Embryonic facial prominence (tissue), 1 donor: ENCODE measurements at regions not wholly inside any gene's neighbourhood (a gene's known extent, or its start where the extent isn't known, plus 50 kb on each side); places are given as distances from the start of the nearest gene placed in this dataset.

Source experiments
- DNase-seq: peaks from one replicate; pipeline ENCODE4 v3.0.0-alpha.2; 2016; ENCODE audit errors: extremely low spot score

DNA sequence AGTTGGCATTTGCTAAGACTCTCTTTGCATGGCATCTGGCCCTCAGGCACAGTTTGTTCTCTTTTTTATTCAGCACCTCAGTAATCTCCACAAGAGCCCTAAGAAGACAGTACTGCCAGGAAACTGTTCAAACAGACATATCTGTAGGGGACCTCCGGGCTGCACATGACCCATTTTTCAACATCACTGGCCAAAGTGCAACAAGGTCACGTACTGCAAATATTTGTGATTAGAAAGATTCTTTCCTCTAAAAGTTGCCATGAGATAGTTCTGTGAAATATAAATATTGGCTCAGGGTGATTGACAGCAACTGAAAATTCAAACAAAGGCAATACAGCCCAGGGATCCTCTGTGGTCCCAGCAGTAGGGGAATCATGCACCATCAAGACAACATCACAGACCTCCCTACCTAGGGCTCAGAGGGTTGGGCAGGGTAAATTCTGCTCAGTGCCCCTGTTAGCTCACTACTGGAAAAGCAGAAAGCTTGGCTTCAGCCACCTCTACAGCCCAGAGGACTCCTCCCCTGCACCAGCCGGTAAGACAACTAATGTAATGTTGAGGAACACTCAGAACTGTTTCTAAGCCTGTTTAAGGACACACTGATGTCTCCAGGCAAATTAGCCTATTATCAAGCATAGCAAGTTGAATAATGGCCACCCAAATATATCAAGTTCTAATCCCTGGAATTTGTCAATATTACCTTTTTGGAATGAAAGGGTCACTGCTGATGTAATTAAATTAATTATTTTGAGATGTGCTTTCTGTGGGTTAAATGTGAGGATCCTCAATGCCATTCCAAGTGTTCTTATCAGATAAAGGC lies 117.4 kb upstream of the LPP start:
- no peak for DNase-seq

DNA sequence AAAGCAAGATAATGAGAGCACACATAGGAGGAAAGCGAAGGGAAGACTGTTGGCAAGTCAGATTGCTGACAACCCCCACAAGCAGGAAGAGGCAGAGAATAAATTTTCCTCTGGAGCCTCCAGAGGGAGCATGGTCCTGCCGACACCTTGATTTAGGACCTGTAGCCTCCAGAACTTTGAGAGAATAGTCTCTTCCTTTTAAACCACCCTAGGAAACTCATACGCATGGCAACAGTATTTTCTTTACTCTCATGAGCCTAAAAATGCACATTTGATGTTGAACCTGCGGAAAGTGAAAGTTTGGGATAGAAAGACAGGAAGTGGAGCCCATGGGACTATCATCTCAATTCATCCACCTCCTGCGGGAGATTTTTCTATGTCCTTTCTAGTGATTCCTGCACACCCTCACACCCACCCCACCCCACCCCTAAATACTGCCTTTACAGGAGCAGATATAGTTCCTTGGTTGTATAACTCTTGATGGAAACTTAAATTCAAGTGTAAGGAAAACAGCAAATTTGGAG lies 116.7 kb upstream of the LPP start:
- no peak for DNase-seq

DNA sequence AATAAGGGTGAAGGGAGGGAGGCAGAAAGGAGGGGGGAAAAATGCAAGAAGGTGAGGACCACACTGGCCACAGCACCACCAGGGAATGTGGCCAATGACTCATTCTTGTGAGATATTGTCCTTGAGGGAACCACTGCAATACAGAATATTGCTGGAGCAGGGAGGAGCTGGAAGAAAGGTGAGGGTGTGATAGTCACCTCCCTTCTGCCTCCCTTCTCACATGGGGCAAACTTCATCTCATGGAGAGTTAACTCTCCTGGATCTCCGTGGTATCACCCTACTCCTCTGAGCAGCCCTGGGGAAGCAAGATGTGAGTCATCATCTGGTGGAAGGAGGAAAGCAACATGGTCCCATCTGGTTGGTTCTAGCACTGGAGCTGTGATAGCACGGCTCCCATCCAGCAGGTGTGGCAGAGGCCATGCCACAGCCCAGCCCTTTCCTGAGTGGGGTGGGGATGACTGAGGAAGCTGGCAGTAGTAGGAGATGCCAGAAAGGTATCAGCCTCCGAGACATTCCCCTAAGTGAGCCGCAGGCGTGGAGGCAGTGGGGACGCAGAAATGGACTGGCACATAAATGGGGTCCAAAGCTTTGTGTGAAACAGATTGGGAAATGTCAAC lies 115.9 kb upstream of the LPP start:
- DNase-seq = no peak

DNA sequence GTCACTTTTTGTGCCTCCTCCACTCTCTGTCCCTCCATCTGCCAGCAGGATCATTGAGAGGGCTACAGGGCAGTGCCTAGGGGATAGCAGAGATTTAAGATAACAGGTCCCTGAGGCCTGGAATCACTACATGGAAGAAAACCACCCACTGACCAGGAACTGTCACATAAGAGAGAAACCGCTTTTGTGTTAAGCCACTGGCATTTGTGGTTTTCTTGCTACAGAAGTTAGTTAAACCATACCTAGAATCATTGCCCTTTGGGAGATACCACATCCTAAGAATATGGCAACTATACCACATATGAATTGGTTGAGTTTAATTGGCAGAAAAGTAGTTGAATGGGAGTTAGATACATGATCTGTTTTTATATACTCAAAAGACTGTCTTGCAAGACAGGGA lies 112.8 kb upstream of the LPP start:
- DNase-seq = no peak

DNA sequence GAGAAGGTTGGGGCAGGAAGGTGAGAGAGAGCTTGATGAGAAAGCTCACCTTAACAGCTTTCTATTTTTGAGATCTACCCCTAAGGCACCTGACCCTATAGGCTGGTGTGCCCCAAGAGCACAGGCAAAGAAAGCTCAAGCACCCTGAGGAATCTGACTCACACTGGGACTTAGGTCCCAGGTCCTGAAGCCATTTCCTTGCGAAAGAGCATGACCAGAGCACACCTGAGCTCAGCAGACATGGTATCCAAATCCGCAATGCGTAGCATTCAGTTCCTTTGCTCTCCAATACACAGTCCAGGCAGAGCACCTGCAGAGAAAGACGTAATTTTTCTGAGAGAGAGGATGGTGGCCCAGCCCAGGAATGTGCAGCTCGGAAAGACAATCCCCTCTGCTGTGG lies 112.1 kb upstream of the LPP start:
- no peak for DNase-seq

DNA sequence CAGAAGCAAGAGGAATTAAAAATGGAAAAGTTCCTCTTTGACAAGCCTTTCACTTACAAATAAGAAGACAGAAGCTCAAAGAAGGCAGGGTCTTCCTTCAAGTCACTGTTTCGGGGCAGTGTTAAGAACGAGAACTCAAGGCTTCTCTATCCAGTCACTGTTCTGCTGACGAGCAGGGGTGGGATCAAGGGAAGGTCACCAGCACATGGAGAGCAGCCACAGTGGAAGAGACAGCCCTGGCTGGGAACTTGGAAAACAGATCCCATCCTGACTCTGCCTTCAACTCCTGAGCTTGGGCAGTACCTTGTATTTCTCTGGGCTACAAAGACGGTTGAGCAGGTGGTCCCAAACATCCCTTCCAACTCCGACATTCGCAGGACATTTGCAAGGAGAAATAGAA lies 111.5 kb upstream of the LPP start:
- no peak for DNase-seq

DNA sequence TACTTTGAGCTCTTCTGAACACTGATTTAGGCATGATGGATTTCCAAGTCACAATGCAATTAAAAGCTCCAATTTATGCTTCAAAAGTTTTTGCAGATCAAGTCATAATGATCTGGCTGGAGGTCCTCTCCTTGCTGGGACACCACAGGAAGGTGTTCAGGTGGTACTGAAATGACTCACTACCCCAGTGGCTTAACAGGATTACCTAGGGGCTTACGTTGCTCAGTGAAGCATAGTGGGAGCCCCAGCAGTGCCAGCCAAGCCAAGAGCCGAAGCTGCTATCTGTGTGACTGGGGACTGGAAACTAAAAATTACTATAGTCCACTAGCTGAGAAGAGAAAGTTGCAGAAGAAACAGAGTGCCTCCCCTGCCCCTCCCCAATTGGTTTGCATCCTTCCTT lies 110.1 kb upstream of the LPP start:
- no peak for DNase-seq

DNA sequence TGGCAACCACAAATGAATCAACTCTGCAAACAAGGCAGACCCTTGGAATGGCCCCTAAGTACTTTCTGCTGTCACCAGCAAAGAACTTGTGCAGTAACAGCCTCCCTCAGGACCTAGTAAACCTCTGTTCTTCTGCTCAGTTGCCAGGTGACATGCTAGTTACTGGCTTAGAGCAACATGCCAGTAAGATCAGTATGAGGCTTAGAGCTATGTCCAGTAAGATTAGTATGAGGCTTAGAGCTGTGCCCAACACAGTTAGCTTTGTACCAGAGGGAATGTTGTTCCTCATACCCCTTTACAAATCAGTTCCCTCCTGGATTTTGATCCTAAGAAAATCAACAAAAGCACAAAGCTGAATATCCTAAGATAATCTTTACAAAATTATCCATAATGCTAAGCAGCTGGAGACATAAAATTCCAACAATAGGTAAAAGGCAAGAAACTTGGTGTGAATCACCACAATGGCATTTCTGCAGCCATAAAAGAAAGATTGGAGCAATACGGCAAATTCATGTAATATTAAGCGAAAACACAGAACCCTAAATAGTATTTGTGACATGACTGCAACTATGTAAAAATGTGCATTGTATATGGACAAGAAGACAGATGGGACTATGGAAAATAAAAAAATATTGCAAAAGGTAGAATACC lies 107.3 kb upstream of the LPP start:
- DNase-seq = no peak

DNA sequence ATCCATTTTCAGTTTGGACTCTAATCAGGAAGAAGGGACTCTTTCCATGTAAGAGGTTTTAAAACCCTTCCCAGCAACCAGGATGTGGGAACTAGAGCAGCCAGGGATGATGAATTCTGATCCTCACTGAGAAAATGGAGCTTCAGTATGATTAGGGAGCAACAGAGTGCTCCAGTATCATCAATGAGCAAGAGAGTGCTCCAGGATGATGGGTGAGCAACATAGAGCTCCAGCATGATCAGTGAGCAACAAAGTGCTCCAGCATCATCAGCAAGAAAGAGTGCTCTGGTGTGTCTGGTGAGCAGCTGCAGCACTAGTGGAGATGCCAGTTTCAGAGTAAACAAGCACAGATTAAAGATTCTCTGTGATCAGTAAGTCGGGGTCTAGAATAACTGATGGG lies 106.4 kb upstream of the LPP start:
- DNase-seq = no peak

DNA sequence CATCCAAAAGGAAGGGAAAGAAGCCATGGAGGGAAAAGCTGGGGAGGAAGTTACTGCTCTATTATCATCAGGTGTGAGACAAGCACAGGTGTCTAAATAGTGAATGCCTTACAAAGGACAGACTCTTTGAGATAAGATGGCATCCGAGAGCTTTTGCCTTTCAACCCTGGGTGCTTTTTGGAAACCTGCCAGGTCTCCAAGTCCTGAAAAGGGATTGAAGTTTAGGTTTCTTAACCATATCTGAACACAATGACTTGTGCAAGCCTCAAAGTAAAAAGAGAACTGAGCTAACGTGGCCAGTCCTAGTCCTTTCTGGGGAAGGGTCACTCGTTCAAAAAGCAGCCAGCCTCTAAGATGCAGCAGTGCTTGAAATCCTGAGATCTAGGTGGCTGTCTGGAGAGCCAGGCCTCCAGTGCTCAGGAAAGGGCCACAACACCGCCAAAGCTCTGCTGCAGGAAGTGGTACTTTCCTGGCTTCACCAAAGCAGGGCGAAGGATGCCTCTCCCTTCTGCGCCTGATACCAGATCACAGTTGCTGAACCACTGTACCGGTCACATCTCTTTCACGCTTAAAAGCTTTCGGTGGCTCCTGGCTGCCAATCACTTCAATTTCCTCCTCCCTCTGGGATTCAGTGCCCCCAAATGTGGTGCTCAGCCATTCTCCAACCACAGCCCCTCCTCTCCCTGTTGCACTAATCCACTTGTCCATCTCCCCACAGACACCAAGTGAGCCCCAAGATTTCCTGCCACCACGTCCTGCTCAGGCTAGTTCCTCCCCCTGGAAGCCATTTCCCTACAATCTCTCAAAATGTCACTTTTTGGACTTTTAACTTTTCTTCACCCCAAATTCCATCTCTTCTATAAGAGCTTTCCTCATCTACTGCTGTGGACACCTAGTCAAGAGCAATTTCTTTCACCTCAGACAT lies 104.1 kb upstream of the LPP start:
- no peak for DNase-seq

DNA sequence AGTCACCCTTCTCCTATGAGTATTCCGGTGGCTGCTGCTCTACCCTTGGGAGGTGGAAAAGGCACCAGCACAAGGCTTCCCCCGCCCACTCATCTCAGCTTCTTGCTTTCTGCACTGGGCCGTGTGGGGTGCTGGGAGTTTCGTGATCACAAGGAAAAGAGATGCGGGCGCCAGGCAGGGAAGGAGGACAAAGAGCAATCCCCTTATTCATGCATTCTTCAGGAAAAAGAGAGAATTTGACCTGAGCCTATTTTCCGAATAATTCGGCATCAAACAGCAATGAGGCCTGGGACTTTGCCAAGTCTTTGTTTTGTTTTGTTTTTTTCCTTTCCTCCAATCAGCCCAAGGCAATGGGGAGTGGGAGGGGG lies 102.2 kb upstream of the LPP start:
- no peak for DNase-seq

DNA sequence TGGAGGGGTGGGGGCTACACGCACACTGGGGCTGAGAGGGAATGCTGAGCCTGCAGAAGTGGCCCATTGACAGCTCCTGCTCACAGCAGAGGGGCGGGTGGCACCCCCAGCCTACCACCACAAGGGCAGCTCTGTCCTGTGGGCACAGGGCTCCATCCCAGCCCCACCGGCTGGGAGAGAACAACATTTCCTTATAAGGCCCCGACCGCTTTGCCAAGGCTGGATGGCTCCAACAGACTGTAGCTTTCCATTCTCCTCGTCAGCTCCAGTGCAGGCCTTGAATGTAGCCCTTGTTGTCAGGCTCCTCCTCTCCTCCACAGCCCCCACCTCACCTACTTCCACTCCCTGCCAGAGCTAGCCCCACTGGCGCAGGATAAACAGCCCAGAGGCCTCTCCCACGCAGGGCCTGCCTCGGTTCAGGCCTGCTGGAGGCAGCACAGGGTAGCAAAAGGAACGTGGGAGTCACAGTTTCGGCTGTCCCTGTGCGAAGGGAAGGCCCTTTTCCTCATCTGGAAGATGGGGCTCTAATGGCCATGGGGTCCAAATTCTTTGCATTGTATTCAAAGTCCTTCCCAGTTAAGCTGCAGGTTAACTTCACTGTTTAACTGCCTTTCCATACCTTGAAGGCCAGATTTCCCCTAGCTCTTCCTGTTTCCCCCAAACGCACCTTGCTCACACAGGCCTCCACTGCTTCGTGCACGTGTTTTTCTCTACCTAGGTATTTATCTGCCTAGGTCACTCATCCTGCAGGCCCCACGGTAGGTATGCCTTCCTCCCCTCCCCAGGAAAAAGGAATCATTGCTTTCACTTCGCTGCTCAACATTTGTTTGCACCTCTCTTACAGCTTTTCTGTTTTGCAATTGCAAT lies 101.6 kb upstream of the LPP start:
- peak; percentile 86 for DNase-seq

DNA sequence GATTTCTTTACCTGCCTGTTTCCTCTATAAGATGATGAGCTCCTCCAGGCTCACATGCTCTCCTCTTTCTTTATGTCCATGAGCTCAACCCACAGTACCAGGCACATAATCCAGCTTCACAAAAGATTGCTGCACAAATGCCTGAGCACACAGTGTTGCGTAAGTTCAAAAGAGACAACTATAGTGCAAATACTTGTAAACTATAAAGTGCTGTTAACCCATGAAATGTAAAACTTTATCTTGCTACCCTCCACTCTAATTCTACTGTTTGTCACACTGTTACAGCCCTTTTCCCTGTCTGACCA lies 101.0 kb upstream of the LPP start:
- no peak for DNase-seq

DNA sequence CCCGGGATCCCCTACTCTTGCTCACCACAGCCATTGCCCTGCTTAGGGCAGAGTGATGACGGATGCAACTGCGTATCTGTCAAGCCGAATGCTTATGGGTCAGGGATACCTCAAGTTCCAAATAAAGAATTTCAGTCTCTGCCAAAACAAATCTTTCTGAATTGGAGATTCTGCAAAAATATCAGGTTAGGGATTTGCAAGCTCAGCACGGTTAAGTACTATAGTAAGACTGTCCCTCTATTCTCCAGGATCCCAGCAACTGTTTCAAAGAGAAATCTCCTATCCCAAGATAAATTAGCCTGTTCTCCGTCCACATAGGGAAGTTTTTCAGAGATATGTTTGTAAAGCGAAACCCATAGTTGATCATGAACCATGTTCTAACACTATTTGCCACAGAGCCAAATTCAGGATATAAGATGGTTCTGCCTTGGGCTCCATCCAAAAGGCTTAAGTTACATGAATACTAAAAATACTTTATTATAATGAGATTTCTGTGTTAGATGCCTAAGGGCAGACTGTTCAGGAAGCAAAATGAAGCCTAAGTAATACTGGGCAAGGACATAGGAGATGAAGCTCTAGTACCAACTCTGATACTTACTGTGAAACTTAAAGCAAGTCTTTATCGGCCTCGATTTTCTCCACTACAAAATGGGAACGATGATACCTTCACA lies 100.1 kb upstream of the LPP start:
- DNase-seq = no peak

DNA sequence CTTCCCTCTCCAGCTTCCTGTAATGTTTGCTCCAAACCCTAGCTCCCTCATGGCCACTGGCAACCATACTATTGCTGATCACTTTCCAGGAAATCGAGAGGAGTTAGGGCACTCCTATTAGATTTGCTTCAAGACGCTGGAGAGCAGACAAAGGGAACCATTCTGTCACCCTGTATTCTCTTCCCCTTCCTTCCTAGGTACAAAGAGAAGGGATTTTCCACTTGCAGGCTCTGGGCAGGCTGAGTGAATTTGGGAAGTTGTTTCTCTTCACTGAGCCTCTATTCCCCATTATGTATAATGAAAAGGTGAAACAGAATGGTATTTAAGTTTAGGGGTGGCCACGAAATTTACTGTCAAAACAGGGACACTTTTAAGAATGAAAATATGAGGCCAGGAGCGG lies 99.4 kb upstream of the LPP start:
- no peak for DNase-seq

DNA sequence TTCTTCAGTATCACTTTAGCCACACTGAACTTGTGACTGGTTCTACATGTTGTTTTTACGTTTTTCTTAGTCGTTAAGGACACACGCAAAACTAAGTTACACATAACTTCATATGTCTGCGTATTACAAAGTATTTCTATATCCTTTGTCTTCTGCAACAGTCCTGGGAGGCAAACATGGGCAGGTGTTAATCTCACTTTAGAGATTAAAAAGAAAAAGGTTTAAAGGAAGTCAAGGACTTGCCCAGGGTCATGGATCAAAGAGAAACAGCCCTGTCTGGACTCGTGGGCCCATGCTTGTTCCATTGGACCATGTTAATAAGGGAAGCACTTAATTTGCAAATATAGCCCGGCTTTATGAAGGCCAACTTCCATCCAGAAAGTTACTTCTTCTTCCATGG lies 98.6 kb upstream of the LPP start:
- DNase-seq = no peak

DNA sequence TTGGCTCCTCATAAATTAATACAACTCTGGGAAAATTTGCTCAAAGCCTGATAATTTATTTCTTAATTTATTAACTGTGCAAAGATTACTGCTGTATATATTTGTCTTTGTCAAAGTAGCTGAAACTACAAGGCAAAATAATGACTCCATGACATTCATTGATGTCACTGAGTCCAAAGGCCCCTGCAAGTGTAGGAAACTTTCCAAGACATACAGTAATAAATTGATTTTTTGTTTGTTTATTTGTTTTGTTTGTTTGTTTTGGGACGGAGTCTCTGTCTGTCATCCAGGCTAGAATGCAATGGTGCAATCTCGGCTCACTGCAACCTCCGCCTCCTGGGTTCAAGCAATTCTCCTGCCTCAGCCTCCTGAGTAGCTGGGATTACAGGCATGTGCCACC lies 96.8 kb upstream of the LPP start:
- no peak for DNase-seq

DNA sequence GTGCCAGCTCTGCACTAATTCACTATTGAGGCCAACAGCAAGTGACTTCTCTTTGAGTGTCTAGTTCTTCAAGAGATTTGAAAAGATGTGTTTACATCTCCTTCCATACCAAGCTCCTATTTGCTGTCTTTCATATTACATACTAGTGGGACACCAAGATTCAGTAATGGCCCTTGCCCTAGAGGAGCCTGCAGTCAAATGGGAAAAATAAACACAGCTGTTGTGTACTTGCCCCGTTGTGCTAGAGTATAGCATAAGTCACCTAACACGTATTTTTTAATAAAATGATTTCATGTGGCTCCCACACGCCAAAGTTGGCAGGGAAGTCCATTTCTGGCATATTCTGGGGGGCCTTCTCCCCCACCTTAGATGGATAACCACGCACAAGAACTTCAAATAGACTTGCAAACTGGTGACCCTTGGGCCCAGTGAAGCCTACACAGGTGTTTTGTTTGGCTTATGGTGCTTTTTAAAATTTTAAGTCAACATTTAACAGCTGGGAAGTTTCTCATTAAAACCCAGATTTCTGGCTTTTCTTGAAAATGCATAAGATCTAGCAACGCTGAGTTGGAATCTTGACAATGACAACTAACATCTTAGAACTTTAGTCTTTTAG lies 95.3 kb upstream of the LPP start:
- no peak for DNase-seq

DNA sequence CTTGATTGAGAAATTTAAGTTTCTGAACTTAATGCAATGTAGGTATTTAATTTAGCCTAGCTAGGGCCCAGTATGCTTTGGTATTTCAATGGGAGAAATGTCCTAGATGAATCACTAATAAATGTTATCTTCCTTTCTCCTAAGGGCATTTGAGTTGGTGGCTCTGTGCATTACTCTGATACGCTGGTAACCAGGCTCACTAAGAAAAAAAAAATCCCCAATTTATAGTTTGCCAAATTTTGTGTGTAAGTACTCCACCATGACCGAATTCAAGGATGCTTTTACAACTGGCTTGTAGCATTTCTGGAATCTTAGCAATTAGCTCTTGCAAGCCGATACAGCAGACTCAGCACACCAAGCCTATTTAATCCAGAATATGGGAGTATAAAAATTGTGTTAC lies 94.6 kb upstream of the LPP start:
- no peak for DNase-seq

DNA sequence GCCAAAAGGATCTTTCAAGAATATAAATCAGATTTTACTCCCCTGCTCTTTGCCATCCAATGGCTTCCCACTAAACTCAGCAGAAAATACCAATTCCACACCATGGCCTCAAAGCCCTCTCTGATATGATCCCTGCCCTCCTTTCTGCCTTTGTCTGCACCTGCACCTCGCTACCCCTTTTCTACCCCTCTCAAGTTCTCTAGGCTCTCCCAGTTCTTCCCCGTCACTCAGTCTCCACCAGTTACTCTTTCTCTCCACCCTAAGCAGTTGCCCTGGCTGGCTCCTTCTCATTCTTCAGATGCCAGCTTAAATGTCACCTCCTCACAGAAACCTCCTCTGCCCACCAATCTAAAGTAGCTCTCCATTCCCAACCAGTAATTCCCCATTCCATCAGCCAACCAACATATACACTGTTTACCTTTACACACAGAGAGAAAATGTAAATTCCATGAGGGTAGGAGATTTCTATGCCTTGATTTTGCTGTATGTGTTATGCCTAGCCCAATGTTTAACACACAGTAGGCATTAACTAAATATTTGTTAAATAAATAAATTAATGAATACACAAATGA lies 93.6 kb upstream of the LPP start:
- DNase-seq = no peak
